Panc1 (cell line): ENCODE measurements at regions not wholly inside any gene's neighbourhood (a gene's known extent, or its start where the extent isn't known, plus 50 kb on each side); places are given as distances from the start of the nearest gene placed in this dataset.

Source experiments
- ATAC-seq: fragments of 200-7000 bp; cut with Tn5 transposase; 2 replicates; pipeline ENCODE4 v1.9.1; 2020; ENCODE audit warnings: mild to moderate bottlenecking, moderate library complexity
- BruUV-seq: library from RNA; stranded (reverse); fragments of 400-500 nt; replicated peaks from 2 replicates; lab custom pipeline; 2021; lab: Mats Ljungman, UMichigan
- CTCF ChIA-PET: fragments of 300-600 bp; sonication (Branson Sonifier 250); formaldehyde crosslinking; loops from one replicate; lab custom pipeline; 2022; ENCODE audit warnings: antibody characterized with exemption; lab: Charles Lee
- POLR2A ChIA-PET: fragments of 300-600 bp; sonication (Branson Sonifier 250); formaldehyde crosslinking; loops from one replicate; lab custom pipeline; 2022; ENCODE audit warnings: antibody characterized with exemption; lab: Charles Lee
- DNase-seq: peaks from one replicate; pipeline ENCODE4 v3.0.0-alpha.2; 2010; ENCODE audit warnings: low read depth, low spot score
- H3K27ac ChIP-seq: 2 replicates; pipeline ENCODE4 v1.5.1; 2011; ENCODE audit warnings: mild to moderate bottlenecking, low read length, inconsistent platforms
- H3K27me3 ChIP-seq: fragments of 200-500 bp; sonication (Bioruptor generic); 2 replicates; pipeline ENCODE4 v1.6.0; 2014; ENCODE audit warnings: low read length, inconsistent platforms; ENCODE audit not compliant: control insufficient read depth, insufficient read depth
- H3K36me3 ChIP-seq: fragments of 200-500 bp; sonication (Bioruptor generic); 2 replicates; pipeline ENCODE4 v1.5.1; 2014; ENCODE audit warnings: inconsistent platforms, mild to moderate bottlenecking, low read length, moderate library complexity; ENCODE audit not compliant: control insufficient read depth, insufficient read depth
- H3K4me1 ChIP-seq: 2 replicates; pipeline ENCODE4 v1.5.1; 2011; ENCODE audit warnings: inconsistent platforms, mild to moderate bottlenecking, low read length, moderate library complexity; ENCODE audit not compliant: control insufficient read depth, insufficient read depth
- H3K4me3 ChIP-seq, 2 experiments: 2 replicates each; pipeline ENCODE4 v1.5.1; 2011 to 2012; ENCODE audit warnings: low read depth in 2 of 2, low read length in 2 of 2, mild to moderate bottlenecking in 2 of 2, inconsistent platforms in 1 of 2, moderate library complexity in 1 of 2
- H3K9me3 ChIP-seq: fragments of 200-500 bp; sonication (Bioruptor generic); 2 replicates; pipeline ENCODE4 v1.5.1; 2014; ENCODE audit warnings: low read depth, mild to moderate bottlenecking, inconsistent platforms, low read length, moderate library complexity; ENCODE audit not compliant: control insufficient read depth, insufficient read depth
- CTCF ChIP-seq: fragments of 450-650 bp; IDR thresholded peaks from 2 replicates; pipeline ENCODE4 v1.5.1; 2017; ENCODE audit warnings: mild to moderate bottlenecking
- POLR2AphosphoS5 ChIP-seq: IDR thresholded peaks from 2 replicates; pipeline ENCODE4 v1.6.1; 2012; ENCODE audit warnings: mild to moderate bottlenecking, low read depth, low read length, moderate library complexity
- SIN3A ChIP-seq: IDR thresholded peaks from 2 replicates; pipeline ENCODE4 v1.6.1; 2012; ENCODE audit warnings: low read depth, mild to moderate bottlenecking, low read length, moderate library complexity, borderline replicate concordance; ENCODE audit not compliant: insufficient read depth
- TCF7L2 ChIP-seq: IDR thresholded peaks from 2 replicates; pipeline ENCODE4 v1.6.1; 2011; ENCODE audit warnings: mild to moderate bottlenecking, low read depth, low read length, inconsistent platforms
- in situ Hi-C: cut with HindIII; loops from 2 replicates; pipeline ENCODE4 v1.10.0; 2016; ENCODE audit warnings: low sequenced_read_pairs, low pct_unique_long_range_greater_than_20kb
- intact Hi-C: fragments of 100-400 bp; cut with micrococcal nuclease; formaldehyde crosslinking; loops from one replicate; pipeline ENCODE4 v1.10.0; 2022; ENCODE audit not compliant: unreplicated experiment
- TF ChIP-seq, protein P1 (sequence below), 2 experiments: IDR thresholded peaks; 2 replicates each; pipeline ENCODE4 v1.6.1; 2011 to 2012; ENCODE audit warnings: low read depth in 2 of 2, control low read depth in 1 of 2, low read length in 1 of 2, mild to moderate bottlenecking in 1 of 2, moderate library complexity in 1 of 2; ENCODE audit not compliant: insufficient read depth in 1 of 2

GRCh38 chr6:45808042-45808645 is 207.5 kb downstream of the CLIC5 start:
- no peak for DNase-seq
- no peak for ATAC-seq
- no peaks in the 10 kb centered on the region for H3K4me1 ChIP-seq
- intact Hi-C loops (no loop called here), in situ Hi-C loops (no loop called here)
- H3K27me3 ChIP-seq = peaks cover 12% of the 10 kb centered on the region; the same call in 1 of the 2 replicates
- H3K27ac ChIP-seq = no peak overlapping the region
- H3K36me3 ChIP-seq = no peaks in the 10 kb centered on the region
- no peak overlapping the region for H3K4me3 ChIP-seq
- CTCF ChIA-PET = no interaction called here
- TF ChIP-seq TCF7L2 = no peak
- no peak for TF ChIP-seq CTCF
- POLR2A ChIA-PET = no interaction called here
- BruUV-seq = no TSS peak
- H3K9me3 ChIP-seq = no peaks in the 10 kb centered on the region

GRCh38 chr6:45807311-45808041 is 208.2 kb downstream of the CLIC5 start:
- DNase-seq (no peak), ATAC-seq (no peak)
- peaks cover 9% of the 10 kb centered on the region; the same call in 1 of the 2 replicates for H3K27me3 ChIP-seq
- ChIA-PET CTCF (no interaction called here), POLR2A (no interaction called here)
- H3K9me3 ChIP-seq = no peaks in the 10 kb centered on the region
- no peak overlapping the region for H3K27ac ChIP-seq
- intact Hi-C loops (no loop called here), in situ Hi-C loops (no loop called here)
- no TSS peak for BruUV-seq
- no peak overlapping the region for H3K4me3 ChIP-seq
- TF ChIP-seq, protein P1, sequence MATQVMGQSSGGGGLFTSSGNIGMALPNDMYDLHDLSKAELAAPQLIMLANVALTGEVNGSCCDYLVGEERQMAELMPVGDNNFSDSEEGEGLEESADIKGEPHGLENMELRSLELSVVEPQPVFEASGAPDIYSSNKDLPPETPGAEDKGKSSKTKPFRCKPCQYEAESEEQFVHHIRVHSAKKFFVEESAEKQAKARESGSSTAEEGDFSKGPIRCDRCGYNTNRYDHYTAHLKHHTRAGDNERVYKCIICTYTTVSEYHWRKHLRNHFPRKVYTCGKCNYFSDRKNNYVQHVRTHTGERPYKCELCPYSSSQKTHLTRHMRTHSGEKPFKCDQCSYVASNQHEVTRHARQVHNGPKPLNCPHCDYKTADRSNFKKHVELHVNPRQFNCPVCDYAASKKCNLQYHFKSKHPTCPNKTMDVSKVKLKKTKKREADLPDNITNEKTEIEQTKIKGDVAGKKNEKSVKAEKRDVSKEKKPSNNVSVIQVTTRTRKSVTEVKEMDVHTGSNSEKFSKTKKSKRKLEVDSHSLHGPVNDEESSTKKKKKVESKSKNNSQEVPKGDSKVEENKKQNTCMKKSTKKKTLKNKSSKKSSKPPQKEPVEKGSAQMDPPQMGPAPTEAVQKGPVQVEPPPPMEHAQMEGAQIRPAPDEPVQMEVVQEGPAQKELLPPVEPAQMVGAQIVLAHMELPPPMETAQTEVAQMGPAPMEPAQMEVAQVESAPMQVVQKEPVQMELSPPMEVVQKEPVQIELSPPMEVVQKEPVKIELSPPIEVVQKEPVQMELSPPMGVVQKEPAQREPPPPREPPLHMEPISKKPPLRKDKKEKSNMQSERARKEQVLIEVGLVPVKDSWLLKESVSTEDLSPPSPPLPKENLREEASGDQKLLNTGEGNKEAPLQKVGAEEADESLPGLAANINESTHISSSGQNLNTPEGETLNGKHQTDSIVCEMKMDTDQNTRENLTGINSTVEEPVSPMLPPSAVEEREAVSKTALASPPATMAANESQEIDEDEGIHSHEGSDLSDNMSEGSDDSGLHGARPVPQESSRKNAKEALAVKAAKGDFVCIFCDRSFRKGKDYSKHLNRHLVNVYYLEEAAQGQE (IDR thresholded peaks at IDR 0.05; ENCODE audit: insufficient read depth in 1 of 2, low read depth in 2 of 2, low read length in 1 of 2) = no peak
- TF ChIP-seq SIN3A (no peak), TCF7L2 (no peak), POLR2AphosphoS5 (no peak), CTCF (no peak)
- no peaks in the 10 kb centered on the region for H3K4me1 ChIP-seq
- H3K36me3 ChIP-seq = no peaks in the 10 kb centered on the region
